ENCODE measurements at regions not wholly inside any gene's neighbourhood (a gene's known extent, or its start where the extent isn't known, plus 50 kb on each side); places are given as distances from the start of the nearest gene placed in this dataset.
"Not testable (repeated sequence)": the region's sequence is repeated elsewhere in the genome, so short reads cannot be mapped to it uniquely, and the experiment has no call there.

DNA sequence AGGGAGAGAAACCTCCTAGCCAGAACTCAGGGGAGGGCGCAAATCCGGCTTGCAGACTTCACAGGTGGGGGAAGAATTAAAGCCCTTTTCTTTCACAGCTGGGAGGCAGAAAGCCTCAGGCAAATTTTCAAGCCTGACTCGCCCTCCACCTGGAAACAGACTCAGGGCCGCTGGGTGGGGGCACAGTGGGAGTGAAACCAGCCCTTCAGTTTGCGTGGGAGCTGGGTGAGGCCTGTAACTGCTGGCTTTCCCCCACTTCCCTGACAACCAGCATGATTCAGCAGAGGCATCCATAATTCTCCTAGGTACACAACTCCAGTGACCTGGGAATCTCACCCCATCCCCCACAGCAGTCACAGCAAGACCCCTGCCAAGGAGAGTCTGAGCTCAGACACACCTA is 206.9 kb upstream of the INTU start:
- DNase-seq (ENCODE audit: low spot score) (no peak), ATAC-seq (no peak)
- intact Hi-C loops (cut with DNase I), result no loop called here

DNA sequence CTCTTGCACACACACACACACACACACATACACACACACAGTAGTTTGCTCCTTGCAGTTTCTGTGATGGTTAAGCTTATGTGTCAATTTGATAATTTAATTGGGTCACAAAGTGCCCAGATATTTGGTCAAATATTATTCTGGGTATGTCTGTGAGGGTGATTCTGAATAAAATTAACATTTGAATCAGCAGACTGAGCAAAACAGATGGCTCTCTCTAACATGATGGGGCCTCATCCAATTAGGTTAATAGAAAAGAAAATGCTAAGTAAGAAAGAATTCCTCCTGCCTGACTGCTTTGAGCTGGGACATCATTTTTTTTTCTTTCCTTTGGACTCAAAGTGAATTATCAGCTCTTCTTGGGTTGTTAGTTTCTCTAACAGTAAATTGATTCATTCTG is 191.2 kb upstream of the INTU start:
- intact Hi-C loops (cut with DNase I), result no loop called here
- DNase-seq (ENCODE audit: low spot score) (no peak), ATAC-seq (no peak)

DNA sequence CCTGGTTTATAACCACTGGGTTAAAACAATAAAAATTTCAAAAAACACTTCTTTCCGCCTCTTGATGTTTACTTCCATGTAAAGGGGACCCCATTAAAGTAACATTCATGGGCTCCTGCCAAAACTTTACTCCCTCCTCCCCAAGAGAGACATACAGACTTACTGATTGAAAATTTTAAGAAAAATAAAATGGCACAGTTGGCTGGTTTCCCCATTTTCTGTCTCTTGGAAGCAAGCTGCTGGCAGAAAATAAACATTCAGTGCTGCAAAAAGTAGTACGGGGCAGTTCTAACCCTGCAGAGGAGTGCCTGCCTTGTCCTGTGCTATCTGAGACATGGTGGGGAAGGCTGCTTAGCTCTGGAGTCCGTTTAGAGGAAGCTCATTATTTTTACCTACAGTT is 187.3 kb upstream of the INTU start:
- ATAC-seq (peak; percentile 38), DNase-seq (ENCODE audit: low spot score) (no peak)
- intact Hi-C loops (cut with DNase I), result no loop called here

DNA sequence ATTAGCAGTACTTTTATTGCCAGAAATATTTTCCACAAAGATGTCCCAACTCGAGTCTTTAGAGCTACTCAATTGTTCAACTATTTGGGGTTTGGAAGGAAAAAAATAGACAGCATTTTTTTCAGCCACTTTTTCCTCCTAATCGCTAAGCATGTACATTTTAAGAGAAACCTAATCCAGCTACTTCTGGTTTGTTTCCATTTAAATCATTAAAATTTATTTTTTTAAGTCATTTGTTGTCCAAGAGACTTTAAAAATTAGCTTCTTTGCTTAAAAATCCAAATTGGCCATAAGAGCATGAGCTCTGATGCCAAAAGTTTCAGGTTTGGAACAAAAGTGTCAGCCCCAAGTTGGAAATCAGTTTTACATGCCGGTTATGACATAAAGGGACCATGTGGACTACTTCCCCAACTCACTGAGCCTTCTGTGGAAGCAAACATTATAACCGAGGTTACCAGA is 186.3 kb upstream of the INTU start:
- ATAC-seq (peak; percentile 63), DNase-seq (ENCODE audit: low spot score) (no peak)
- intact Hi-C loops (cut with DNase I), result no loop called here

DNA sequence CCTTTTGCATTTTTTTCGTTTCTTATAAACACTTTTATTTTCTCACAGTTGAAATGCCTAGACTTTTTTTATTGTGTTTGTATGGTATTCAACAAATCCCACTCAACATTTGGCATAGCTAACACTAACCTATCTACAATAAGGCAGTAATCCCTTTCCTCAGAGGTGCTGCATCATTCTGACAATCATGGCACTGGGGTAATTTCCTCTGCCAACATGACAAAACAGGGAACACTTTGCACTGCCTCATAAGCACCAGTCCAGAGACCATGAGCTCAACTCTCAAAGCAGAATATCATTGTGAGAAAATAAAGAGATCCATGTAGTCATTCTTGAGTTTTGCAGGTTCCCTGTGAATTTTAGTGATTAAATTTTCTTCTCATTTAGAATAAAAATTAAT is 183.8 kb upstream of the INTU start:
- DNase-seq (ENCODE audit: low spot score) (no peak), ATAC-seq (no peak)
- intact Hi-C loops (cut with DNase I), result no loop called here

GRCh38 chr4:127449449-127449848 is 183.3 kb upstream of the INTU start:
- intact Hi-C loops (cut with DNase I), result no loop called here
- no peak for DNase-seq (ENCODE audit: low spot score)
- no peak for ATAC-seq

DNA sequence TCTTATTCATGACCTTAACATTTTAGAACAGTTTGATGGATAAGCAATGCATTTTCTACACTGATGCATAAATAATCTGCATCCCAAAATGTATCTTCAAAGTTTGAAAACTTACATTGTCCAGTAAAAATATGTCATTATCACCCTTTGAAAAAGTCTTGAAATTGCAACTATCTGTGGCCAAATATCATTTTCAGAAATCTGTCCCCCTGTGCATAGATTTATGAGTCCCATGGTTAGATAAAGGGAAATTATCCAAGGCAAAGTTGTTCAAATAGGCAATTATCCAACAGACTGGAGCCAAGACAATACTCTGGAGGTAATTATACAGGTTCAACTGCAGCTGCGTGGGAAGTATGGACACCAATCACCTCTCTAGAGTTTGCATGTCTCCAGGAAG is 182.5 kb upstream of the INTU start:
- ATAC-seq (no peak), DNase-seq (ENCODE audit: low spot score) (no peak)

GRCh38 chr4:127463883-127464282 is 168.9 kb upstream of the INTU start:
- intact Hi-C loops (cut with DNase I), result no loop called here
- ATAC-seq, result no peak

More for the DNA sequence above, 182.5 kb upstream of the INTU start:
- intact Hi-C loops (cut with DNase I), result no loop called here

DNA sequence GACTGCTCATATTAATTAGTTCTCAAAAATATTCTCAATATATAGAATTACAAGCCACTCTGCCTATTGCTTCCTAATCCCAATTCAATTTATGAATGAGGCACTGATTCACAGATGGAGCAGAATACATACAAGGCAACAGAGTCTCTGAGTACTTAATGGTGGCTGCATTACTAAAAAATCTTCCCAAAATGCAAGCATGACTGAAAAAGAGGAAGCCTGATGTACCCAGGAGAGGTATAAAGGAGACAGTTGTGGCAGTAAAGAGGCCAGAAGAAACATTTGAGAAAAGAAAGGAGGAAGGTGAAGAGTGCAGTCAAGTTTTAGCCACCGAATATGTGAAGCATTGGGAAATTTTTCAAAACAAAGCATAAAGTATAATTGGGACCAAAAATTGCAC is 163.2 kb upstream of the INTU start:
- intact Hi-C loops (cut with DNase I), result no loop called here
- ATAC-seq (no peak), DNase-seq (ENCODE audit: low spot score) (no peak)

More at GRCh38 chr4:127463883-127464282, 168.9 kb upstream of the INTU start:
- no peak for DNase-seq (ENCODE audit: low spot score)

DNA sequence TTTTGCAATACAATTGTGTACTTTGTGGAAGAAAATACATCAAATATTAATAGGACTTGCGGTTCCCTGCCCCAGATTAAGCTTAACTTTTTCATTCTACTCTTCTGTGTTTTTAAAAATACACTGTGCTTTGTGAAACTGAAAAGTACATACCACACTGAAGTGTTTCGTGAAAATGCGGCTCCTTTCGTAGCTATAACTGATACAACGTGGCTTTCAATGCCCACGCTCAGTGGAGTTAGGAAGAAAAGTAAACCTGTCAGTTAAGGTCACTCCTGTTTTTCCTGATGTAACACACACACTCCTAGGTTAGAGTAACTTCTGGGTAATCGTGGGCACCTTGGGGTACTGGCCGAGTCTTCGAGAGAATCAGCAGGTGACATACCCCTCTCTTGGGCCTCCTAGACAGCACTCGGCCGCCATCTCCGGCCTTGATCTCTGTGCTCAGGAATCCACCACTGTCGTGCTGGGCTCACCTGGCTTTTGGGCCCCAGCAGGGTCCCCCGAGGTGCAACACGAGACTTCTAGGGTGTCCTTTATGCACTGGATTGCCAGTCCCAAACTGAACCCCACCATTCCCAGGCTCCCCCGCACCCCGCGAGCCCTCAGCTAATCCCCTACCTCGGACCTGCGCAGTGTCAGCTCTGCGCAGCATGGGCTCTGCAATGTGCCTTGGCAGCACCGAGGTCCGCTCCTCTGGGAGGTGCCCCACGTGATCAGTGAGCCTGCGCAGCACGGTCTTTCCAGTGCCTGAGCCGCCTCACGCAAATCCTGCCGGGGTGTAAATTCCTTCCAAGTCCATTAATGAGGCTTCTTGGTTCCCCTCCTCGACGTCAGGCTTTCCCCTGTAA is 162.6 kb upstream of the INTU start:
- DNase-seq (ENCODE audit: low spot score) (no peak), ATAC-seq (no peak)
- intact Hi-C loops (cut with DNase I), result no loop called here

- ATAC-seq; DNase-seq (ENCODE audit: low spot score); intact Hi-C loops (cut with DNase I): not testable (repeated sequence)
These were observed 154.5 kb upstream of the INTU start for GRCh38 chr4:127478271-127478670.

DNA sequence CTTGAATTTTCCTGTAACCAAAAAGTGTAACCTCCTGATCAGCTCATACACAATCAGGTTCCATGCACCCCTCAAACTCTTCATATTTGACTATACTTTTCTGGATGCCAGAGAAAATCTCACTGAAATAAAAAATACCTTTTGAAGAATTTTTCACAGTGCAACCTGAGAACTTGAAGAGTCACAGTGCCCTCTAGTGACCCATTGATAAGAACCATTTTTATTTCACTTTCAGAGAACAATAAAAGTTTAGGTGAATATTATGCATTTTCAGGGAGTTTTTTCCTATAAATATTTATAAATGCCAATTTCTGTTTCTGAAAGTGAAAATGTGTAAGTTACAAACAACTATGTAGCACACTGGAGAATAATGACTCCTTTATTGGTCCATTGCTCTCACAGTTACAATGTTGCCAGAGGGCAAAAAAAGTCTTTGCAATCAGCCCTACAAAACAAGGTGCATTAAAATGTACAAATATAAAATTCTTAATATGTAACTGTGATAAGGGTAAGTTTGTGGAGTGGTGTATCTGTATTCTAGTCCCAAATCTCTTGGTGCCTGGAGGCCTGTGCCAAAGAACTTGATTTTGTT is 153.6 kb upstream of the INTU start:
- intact Hi-C loops (cut with DNase I), result no loop called here
- no peak for DNase-seq (ENCODE audit: low spot score)
- ATAC-seq, result no peak

- DNase-seq (ENCODE audit: low spot score), result no peak
- intact Hi-C loops (cut with DNase I), result no loop called here
- ATAC-seq, result no peak
These were observed 150.7 kb upstream of the INTU start for GRCh38 chr4:127482049-127482448.

DNA sequence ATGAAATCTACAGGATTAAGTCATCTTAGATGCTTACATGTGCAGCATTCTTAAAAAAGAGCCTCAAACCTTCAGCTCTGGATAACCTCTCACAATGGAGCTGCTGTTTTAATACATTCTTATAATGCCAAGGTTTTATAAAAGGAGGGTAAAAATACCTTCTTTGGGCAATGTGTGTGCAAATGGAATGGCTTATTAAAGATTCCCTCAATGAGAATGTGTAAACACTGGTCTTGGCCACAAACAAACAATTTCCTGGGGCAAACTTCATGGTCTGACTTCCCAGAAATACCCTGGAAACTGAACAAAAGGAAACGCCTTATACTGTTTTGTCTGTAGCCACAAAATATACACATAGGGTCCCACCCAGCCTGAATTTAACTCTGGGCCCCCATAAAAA is 148.6 kb upstream of the INTU start:
- no peak for ATAC-seq
- DNase-seq (ENCODE audit: low spot score), result no peak
- intact Hi-C loops (cut with DNase I), result no loop called here

GRCh38 chr4:127486248-127486647 is 146.5 kb upstream of the INTU start:
- intact Hi-C loops (cut with DNase I), result no loop called here
- DNase-seq (ENCODE audit: low spot score), result no peak
- no peak for ATAC-seq

DNA sequence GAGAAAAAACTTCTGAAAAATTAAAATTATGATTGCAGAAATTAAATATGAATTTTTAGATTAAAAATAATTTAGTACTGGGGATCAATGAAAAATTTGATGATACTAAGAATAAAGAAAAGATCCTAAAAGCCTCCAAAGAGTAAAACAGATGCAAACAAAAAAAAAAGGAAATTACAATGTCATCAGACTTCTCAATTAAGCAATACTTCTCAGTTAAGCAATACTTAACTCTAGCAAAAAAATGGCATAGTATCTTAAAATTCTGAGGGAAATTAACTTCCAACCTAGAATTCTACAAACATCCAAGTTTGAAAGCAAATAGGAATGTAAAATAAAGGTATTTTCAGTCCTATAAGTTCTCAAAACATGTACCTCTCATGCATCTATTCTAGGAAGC is 141.2 kb upstream of the INTU start:
- no peak for ATAC-seq
- no peak for DNase-seq (ENCODE audit: low spot score)
- intact Hi-C loops (cut with DNase I), result no loop called here

- intact Hi-C loops (cut with DNase I); ATAC-seq; DNase-seq (ENCODE audit: low spot score): not testable (repeated sequence)
These were observed 135.9 kb upstream of the INTU start for GRCh38 chr4:127496875-127497274.

DNA sequence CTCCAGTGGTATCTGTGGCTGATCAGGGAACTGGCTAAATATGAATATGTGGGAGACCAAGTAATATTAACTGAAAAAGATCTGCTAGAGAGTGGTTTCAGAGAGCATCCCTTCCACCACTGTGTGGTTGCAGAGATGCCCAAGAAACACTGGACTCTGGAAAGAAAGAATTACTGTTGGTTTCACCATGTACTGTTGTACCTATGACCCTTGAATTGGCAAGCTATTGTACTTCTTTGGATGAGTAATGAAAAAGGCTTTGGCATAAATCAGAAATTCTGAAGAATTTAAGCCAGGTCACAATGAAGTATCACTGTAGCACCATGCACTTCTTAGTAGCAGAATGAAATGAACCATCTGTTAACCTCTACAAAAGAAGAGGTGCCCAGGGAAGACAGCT is 134.4 kb upstream of the INTU start:
- no peak for ATAC-seq
- intact Hi-C loops (cut with DNase I), result no loop called here
- no peak for DNase-seq (ENCODE audit: low spot score)

DNA sequence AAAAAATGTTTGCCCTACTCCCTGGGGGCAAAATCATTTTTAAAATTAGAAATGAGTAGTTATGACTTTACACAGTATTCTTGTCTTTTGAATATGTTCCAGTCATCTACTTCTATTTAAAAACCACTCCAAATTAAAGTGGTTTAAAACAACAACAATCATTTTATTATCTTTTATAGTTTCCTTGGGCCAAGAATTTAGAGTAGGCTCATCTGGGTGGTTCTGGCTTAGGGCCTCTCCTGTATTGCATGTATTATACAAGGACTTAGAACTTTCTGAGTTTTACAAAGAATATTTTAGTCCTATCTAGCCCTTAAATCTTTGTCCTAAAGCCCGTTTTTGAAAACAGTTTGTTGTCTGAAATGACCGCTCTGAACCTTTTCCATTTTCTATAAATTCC is 132.5 kb upstream of the INTU start:
- ATAC-seq, result no peak
- no peak for DNase-seq (ENCODE audit: low spot score)
- intact Hi-C loops (cut with DNase I), result no loop called here

- intact Hi-C loops (cut with DNase I), result no loop called here
- ATAC-seq (peak; percentile 48), DNase-seq (ENCODE audit: low spot score) (no peak)
These were observed 131.7 kb upstream of the INTU start for GRCh38 chr4:127501103-127501502.

- ATAC-seq, result no peak
- no peak for DNase-seq (ENCODE audit: low spot score)
- intact Hi-C loops (cut with DNase I), result no loop called here
These were observed 129.6 kb upstream of the INTU start for GRCh38 chr4:127503111-127503510.

All from sciatic nerve (tissue), 2 donors.